HL-60 (cell line): ENCODE measurements at regions not wholly inside any gene's neighbourhood (a gene's known extent, or its start where the extent isn't known, plus 50 kb on each side); places are given as distances from the start of the nearest gene placed in this dataset.

ENCODE experiments used
- DNase-seq, 2 experiments: peaks; one replicate each; pipeline ENCODE4 v3.0.0-alpha.2; 2010 to 2020; ENCODE audit warnings: low read depth in 1 of 2, low spot score in 1 of 2
- H3K27ac ChIP-seq: fragments of 250-450 bp; sonication (Bioruptor Pico); replicated peaks from 2 replicates; pipeline ENCODE4 v1.5.1; 2020; ENCODE audit warnings: mild to moderate bottlenecking, moderate library complexity
- H3K27me3 ChIP-seq: fragments of 250-450 bp; sonication (Bioruptor Pico); 2 replicates; pipeline ENCODE4 v1.5.1; 2021; ENCODE audit warnings: mild to moderate bottlenecking, moderate library complexity; ENCODE audit not compliant: insufficient read depth, poor library complexity, severe bottlenecking
- H3K4me3 ChIP-seq: replicated peaks from 2 replicates; pipeline ENCODE4 v1.5.1; 2011; ENCODE audit warnings: mild to moderate bottlenecking, control low read depth, low read length; ENCODE audit not compliant: insufficient read depth
- GABPA ChIP-seq: IDR thresholded peaks from 2 replicates; pipeline ENCODE4 v1.6.1; 2012; ENCODE audit warnings: low read depth
- POLR2AphosphoS5 ChIP-seq: IDR thresholded peaks from 2 replicates; pipeline ENCODE4 v1.6.1; 2012; ENCODE audit warnings: low read depth
- SPI1 ChIP-seq: IDR thresholded peaks from 2 replicates; pipeline ENCODE4 v1.6.1; 2012; ENCODE audit warnings: low read depth, mild to moderate bottlenecking, borderline replicate concordance
- TF ChIP-seq, protein P1 (sequence below): IDR thresholded peaks from 2 replicates; pipeline ENCODE4 v1.6.1; 2012; ENCODE audit warnings: low read depth; ENCODE audit not compliant: insufficient replicate concordance
- TF ChIP-seq, protein P2 (sequence below): IDR thresholded peaks from one replicate; pipeline ENCODE4 v1.5.1; 2011; ENCODE audit warnings: low read length, control low read depth, inconsistent platforms; ENCODE audit not compliant: insufficient read depth

DNA sequence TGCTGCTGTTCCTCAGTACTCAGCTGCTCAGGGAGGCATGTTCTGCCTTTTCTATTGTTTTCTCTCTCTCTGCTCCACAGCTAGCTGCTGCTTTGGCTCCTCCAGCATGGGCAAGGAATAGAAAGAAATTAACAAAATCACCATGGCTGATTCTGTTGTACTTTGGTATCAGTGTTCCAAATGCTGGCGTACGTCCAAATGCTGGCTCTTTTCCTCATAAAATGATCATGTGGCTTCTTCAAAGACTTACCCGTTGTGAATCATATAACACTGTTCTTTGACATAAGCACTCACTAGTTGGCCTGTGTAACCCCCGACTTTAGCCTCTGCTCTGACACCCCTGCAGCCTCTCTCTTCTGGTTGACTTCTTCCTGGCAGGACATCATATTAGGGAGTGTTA lies 547.6 kb downstream of the CPS1 start:
- DNase-seq, result no peak
- H3K27me3 ChIP-seq, result no peaks in the 10 kb centered on the region
- TF ChIP-seq GABPA, result no peak
- TF ChIP-seq, protein P1, sequence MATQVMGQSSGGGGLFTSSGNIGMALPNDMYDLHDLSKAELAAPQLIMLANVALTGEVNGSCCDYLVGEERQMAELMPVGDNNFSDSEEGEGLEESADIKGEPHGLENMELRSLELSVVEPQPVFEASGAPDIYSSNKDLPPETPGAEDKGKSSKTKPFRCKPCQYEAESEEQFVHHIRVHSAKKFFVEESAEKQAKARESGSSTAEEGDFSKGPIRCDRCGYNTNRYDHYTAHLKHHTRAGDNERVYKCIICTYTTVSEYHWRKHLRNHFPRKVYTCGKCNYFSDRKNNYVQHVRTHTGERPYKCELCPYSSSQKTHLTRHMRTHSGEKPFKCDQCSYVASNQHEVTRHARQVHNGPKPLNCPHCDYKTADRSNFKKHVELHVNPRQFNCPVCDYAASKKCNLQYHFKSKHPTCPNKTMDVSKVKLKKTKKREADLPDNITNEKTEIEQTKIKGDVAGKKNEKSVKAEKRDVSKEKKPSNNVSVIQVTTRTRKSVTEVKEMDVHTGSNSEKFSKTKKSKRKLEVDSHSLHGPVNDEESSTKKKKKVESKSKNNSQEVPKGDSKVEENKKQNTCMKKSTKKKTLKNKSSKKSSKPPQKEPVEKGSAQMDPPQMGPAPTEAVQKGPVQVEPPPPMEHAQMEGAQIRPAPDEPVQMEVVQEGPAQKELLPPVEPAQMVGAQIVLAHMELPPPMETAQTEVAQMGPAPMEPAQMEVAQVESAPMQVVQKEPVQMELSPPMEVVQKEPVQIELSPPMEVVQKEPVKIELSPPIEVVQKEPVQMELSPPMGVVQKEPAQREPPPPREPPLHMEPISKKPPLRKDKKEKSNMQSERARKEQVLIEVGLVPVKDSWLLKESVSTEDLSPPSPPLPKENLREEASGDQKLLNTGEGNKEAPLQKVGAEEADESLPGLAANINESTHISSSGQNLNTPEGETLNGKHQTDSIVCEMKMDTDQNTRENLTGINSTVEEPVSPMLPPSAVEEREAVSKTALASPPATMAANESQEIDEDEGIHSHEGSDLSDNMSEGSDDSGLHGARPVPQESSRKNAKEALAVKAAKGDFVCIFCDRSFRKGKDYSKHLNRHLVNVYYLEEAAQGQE, result no peak
- TF ChIP-seq, protein P2, sequence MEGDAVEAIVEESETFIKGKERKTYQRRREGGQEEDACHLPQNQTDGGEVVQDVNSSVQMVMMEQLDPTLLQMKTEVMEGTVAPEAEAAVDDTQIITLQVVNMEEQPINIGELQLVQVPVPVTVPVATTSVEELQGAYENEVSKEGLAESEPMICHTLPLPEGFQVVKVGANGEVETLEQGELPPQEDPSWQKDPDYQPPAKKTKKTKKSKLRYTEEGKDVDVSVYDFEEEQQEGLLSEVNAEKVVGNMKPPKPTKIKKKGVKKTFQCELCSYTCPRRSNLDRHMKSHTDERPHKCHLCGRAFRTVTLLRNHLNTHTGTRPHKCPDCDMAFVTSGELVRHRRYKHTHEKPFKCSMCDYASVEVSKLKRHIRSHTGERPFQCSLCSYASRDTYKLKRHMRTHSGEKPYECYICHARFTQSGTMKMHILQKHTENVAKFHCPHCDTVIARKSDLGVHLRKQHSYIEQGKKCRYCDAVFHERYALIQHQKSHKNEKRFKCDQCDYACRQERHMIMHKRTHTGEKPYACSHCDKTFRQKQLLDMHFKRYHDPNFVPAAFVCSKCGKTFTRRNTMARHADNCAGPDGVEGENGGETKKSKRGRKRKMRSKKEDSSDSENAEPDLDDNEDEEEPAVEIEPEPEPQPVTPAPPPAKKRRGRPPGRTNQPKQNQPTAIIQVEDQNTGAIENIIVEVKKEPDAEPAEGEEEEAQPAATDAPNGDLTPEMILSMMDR, result no peak
- TF ChIP-seq SPI1, result no peak
- TF ChIP-seq POLR2AphosphoS5, result no peak
- no peak overlapping the region for H3K4me3 ChIP-seq
- no peak overlapping the region for H3K27ac ChIP-seq

DNA sequence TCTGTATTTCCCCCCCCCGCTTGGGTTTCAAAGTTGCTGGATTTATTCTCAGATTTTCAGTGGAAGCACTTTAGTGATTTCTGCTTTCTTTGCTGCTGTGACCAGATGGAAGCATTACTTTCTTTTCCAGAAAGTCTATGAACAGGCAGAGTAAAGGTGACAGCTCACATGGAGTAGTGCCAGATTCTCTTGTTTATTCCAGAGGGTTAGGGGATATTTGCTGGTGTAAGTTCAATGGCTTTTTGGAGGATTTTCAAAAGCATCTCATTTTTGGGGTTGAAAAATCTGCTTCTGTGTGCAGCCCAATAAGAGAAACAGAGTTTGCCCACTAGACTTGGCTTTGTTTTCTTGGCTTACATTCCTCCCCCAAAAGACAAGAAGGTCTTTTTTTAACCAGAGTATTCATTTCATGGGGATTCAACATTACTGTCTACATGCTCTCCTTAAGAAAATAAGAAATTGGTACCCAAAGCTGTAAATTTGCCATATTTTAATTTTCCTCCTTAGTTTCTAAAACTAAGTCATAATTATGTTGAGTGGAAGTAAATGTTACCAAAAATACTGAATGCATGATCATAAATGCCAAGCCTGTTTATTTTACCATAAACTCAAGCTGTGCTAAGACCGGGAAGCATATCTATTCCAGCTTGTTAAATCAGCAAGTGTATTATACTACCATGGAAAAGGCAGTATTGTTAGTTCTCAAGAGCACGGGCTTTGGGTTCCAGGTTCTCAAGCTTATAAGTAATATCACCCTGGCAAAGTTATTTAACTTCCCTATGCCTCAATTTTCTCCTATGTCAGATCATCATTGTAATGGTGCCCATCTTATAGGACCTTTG lies 557.2 kb downstream of the CPS1 start:
- no peak overlapping the region for H3K4me3 ChIP-seq
- no peak overlapping the region for H3K27ac ChIP-seq
- H3K27me3 ChIP-seq, result no peaks in the 10 kb centered on the region
- TF ChIP-seq SPI1, result no peak
- TF ChIP-seq, protein P1, result no peak
- TF ChIP-seq, protein P2, result no peak
- no peak for DNase-seq

DNA sequence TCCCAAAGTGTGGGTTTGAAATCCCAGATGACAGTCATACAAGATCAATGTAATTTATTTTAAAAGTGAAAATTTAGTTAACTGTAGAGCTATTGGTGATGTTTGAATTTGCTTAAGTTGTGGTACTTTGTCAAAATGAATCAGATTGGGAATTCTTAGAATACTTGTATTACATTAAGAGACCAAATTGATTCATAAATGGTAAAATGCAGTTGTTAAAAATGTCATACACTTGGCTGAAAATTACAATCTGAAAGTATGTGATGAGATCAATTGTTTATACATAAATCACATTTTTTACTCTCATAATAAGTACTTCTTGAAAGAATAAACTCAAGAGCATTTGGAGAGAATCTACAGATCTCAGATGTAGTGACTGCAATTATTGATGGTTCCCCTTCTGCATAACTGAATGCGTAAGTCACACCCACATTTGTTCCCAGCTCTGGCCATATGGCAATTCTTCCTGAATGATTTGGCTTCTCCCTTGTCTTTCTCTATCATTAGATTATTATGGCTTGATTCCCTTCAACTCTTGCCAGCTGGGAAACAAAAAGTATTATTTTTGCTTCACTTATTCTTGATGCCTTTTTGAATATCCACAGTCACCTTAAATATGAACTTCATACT lies 558.5 kb downstream of the CPS1 start:
- Histone ChIP-seq H3K27ac (no peak overlapping the region), H3K27me3 (no peaks in the 10 kb centered on the region), H3K4me3 (no peak overlapping the region)
- TF ChIP-seq POLR2AphosphoS5 (no peak), SPI1 (no peak), GABPA (no peak)
- TF ChIP-seq, protein P2, result no peak
- TF ChIP-seq, protein P1, result no peak
- no peak for DNase-seq
